Bronchial epithelial cell (primary cell): ENCODE measurements at regions not wholly inside any gene's neighbourhood (a gene's known extent, or its start where the extent isn't known, plus 50 kb on each side); places are given as distances from the start of the nearest gene placed in this dataset.

Experiments
- DNase-seq: peaks from one replicate; pipeline ENCODE4 v3.0.0-alpha.2; 2010; ENCODE audit warnings: low read depth
- FAIRE-seq: peaks from 2 replicates; lab custom pipeline; 2011; peaks lifted over from hg19 to GRCh38; lab: Jason Lieb, UNC
- H3K27me3 ChIP-seq: 2 replicates; pipeline ENCODE4 v1.5.1; 2011; ENCODE audit warnings: low read length; ENCODE audit not compliant: control insufficient read depth, insufficient read depth
- H3K36me3 ChIP-seq: 2 replicates; pipeline ENCODE4 v1.5.1; 2011; ENCODE audit warnings: low read length; ENCODE audit not compliant: control insufficient read depth, insufficient read depth
- H3K4me3 ChIP-seq: 2 replicates; pipeline ENCODE4 v1.5.1; 2011; ENCODE audit warnings: mild to moderate bottlenecking, low read depth, low read length, control low read depth
- CTCF ChIP-seq: IDR thresholded peaks from 2 replicates; pipeline ENCODE4 v1.5.1; 2011; ENCODE audit warnings: mild to moderate bottlenecking, moderate library complexity, low read length, control low read depth, inconsistent platforms; ENCODE audit not compliant: insufficient read depth, severe bottlenecking

- FAIRE-seq (no peak), DNase-seq (no peak)
- no peak overlapping the region for H3K4me3 ChIP-seq
- TF ChIP-seq CTCF = no peak
- H3K36me3 ChIP-seq = no peaks in the 10 kb centered on the region
- no peaks in the 10 kb centered on the region for H3K27me3 ChIP-seq
Observed at GRCh38 chr10:80697926-80698325, 160.2 kb downstream of the SH2D4B start.

DNA sequence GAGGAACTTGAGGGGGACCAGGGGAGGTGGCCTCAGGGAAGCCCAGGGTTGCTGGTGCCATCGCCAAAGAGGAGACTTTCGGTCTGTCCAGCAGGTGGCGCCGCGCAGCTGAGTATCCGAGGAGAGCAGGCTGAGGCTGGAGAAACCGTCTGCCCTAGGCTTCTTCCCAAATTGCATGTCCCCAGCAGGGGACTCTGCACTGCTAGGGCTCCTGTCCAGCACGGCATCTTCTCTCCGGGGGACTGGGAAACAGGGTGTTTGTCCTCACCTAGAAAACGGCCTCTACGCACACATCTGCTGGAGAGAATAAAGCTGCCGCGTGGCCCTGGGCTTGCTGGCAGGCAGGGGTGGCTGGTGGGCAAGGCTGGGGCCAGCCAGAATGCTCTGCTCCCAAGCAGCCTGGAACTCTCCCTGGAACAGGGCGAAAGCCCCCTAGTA, 161.9 kb downstream of the SH2D4B start:
- DNase-seq = peak; percentile 51
- H3K4me3 ChIP-seq = no peak overlapping the region
- no peak for FAIRE-seq
- no peaks in the 10 kb centered on the region for H3K36me3 ChIP-seq
- no peaks in the 10 kb centered on the region for H3K27me3 ChIP-seq
- TF ChIP-seq CTCF = peak; percentile 96

DNA sequence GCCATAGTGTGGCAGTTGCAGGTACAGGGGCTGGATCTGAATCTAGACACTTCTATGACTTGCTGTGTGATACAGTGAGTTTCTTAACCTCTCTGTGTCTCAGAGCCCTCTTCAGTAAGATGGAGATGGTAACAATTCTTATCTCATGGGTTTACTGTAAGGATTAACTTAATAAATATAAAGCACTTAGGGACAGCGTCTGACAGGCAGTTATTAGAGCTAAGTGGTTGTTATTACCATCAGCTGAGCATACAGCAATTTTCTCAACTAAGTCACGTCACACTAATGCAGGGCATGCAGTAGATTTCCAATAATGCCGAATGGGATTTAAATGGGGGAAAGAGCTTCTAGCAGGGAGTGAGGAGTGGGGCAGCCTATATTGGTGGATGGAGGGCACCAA, 162.6 kb downstream of the SH2D4B start:
- no peak for TF ChIP-seq CTCF
- H3K27me3 ChIP-seq = no peaks in the 10 kb centered on the region
- DNase-seq (no peak), FAIRE-seq (no peak)
- no peaks in the 10 kb centered on the region for H3K36me3 ChIP-seq
- no peak overlapping the region for H3K4me3 ChIP-seq

GRCh38 chr10:80700760-80701444, 163.2 kb downstream of the SH2D4B start:
- H3K4me3 ChIP-seq = no peak overlapping the region
- no peak for TF ChIP-seq CTCF
- DNase-seq (no peak), FAIRE-seq (no peak)
- H3K36me3 ChIP-seq = no peaks in the 10 kb centered on the region
- no peaks in the 10 kb centered on the region for H3K27me3 ChIP-seq

- Histone ChIP-seq H3K4me3 (no peak overlapping the region), H3K27me3 (no peaks in the 10 kb centered on the region), H3K36me3 (no peaks in the 10 kb centered on the region)
- FAIRE-seq (no peak), DNase-seq (no peak)
- TF ChIP-seq CTCF = no peak
Observed at GRCh38 chr10:80701706-80702105, 164.0 kb downstream of the SH2D4B start.

- FAIRE-seq = peak; percentile 82
Observed at GRCh38 chr10:80702143-80702542, 164.4 kb downstream of the SH2D4B start.

More at GRCh38 chr10:80702143-80702542, 164.4 kb downstream of the SH2D4B start:
- Histone ChIP-seq H3K36me3 (no peaks in the 10 kb centered on the region), H3K27me3 (no peaks in the 10 kb centered on the region), H3K4me3 (no peak overlapping the region)
- no peak for TF ChIP-seq CTCF
- no peak for DNase-seq
